ENCODE measurements at regions not wholly inside any gene's neighbourhood (a gene's known extent, or its start where the extent isn't known, plus 50 kb on each side); places are given as distances from the start of the nearest gene placed in this dataset.

GRCh38 chr10:78846760-78847159, 222.0 kb upstream of the ZMIZ1 start:
- no peaks in the 10 kb centered on the region for H3K36me3 ChIP-seq (ENCODE audit: control insufficient read depth, insufficient read depth, low read length)
- no CpG with 5 or more reads among the region's 7 CpGs for WGBS (ENCODE audit: insufficient coverage, low lambda C conversion rate)
- H3K4me1 ChIP-seq (ENCODE audit: control insufficient read depth, insufficient read depth, low read length): no peaks in the 10 kb centered on the region
- H3K27me3 ChIP-seq (ENCODE audit: control insufficient read depth, insufficient read depth, low read length): peaks cover 2% of the 10 kb centered on the region
- no peak overlapping the region for H3K4me3 ChIP-seq (ENCODE audit: low read length)
- no peaks in the 10 kb centered on the region for H3K9me3 ChIP-seq (ENCODE audit: control insufficient read depth, low read depth, low read length)
- H3K27ac ChIP-seq (ENCODE audit: low read length): no peak overlapping the region
- DNase-seq: no peak

- Histone ChIP-seq H3K27ac (ENCODE audit: low read length) (no peak overlapping the region), H3K4me3 (ENCODE audit: low read length) (no peak overlapping the region), H3K36me3 (ENCODE audit: control insufficient read depth, insufficient read depth, low read length) (no peaks in the 10 kb centered on the region), H3K4me1 (ENCODE audit: control insufficient read depth, insufficient read depth, low read length) (no peaks in the 10 kb centered on the region), H3K27me3 (ENCODE audit: control insufficient read depth, insufficient read depth, low read length) (peaks cover 2% of the 10 kb centered on the region), H3K9me3 (ENCODE audit: control insufficient read depth, low read depth, low read length) (no peaks in the 10 kb centered on the region)
- WGBS (ENCODE audit: insufficient coverage, low lambda C conversion rate): no CpG with 5 or more reads among the region's 5 CpGs
- DNase-seq: no peak
Measured at GRCh38 chr10:78847485-78847884, 221.3 kb upstream of the ZMIZ1 start.

DNA sequence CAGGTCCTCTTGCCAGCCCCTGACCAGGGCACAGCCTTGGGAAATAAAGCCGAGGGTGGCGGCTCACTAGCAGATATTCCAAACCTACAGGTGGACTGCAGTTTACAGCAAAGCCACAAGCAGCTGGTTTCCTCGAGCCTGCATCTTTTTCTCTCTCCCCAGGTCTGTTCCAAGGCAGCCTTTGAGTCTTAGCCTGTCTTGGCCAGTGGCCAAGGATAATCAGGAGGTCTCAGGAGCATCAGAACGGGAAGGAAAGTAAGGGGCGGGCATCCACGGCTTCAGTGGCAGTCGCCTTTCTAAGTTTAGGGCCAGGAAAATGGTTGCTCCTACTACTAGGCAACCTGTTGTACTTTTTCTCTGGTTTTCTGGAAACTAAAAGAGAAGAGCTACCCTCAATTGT, 219.7 kb upstream of the ZMIZ1 start:
- no peaks in the 10 kb centered on the region for H3K4me1 ChIP-seq (ENCODE audit: control insufficient read depth, insufficient read depth, low read length)
- no peak overlapping the region for H3K27ac ChIP-seq (ENCODE audit: low read length)
- no peaks in the 10 kb centered on the region for H3K9me3 ChIP-seq (ENCODE audit: control insufficient read depth, low read depth, low read length)
- H3K27me3 ChIP-seq (ENCODE audit: control insufficient read depth, insufficient read depth, low read length): peaks cover 2% of the 10 kb centered on the region
- WGBS (ENCODE audit: insufficient coverage, low lambda C conversion rate): 53% methylated on average over 3 of the region's 7 CpGs
- DNase-seq: no peak
- no peak overlapping the region for H3K4me3 ChIP-seq (ENCODE audit: low read length)
- no peaks in the 10 kb centered on the region for H3K36me3 ChIP-seq (ENCODE audit: control insufficient read depth, insufficient read depth, low read length)

GRCh38 chr10:78849731-78850130, 219.0 kb upstream of the ZMIZ1 start:
- H3K27me3 ChIP-seq (ENCODE audit: control insufficient read depth, insufficient read depth, low read length): peaks cover 2% of the 10 kb centered on the region
- no peaks in the 10 kb centered on the region for H3K36me3 ChIP-seq (ENCODE audit: control insufficient read depth, insufficient read depth, low read length)
- no peaks in the 10 kb centered on the region for H3K4me1 ChIP-seq (ENCODE audit: control insufficient read depth, insufficient read depth, low read length)
- no peak overlapping the region for H3K4me3 ChIP-seq (ENCODE audit: low read length)
- no peaks in the 10 kb centered on the region for H3K9me3 ChIP-seq (ENCODE audit: control insufficient read depth, low read depth, low read length)
- H3K27ac ChIP-seq (ENCODE audit: low read length): no peak overlapping the region
- DNase-seq: no peak
- WGBS (ENCODE audit: insufficient coverage, low lambda C conversion rate): no CpG with 5 or more reads among the region's 5 CpGs

DNA sequence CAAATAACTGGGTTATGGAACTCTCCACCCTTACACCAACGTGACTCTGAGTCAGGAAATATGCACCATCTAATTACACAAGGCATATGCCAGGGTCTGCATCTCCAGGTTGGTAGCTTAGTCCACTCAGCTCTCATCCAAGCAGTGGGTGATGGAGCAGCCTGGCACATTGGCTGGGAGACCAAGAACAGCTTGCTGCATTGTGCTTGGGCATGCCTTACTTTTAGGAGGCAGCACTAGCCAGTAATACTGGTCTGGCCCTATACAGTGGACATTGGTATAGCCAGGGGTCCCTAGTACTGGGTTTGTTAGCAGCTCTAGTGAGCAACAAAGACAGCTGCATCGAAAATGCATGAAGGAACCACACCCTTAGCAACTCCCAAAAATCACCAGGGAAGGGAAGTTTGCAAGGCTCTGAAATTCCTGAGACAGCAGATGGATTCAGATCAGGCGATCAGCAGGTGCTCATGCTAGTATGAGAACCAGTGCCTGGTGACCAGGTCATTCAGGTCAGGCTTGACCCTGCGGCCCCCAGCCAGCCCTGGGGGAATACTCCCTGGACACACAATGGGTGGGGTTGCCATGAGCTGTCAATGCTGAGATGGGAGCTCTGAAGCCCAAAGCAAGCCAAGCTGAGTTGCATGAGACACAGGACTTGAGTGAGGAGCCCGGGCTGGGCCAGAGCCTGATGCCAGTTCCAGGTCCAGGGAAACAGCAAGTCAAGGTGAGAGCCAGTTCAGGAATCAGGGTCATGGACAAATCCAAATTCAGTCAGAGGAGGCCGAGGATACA, 217.9 kb upstream of the ZMIZ1 start:
- Histone ChIP-seq H3K4me3 (ENCODE audit: low read length) (no peak overlapping the region), H3K4me1 (ENCODE audit: control insufficient read depth, insufficient read depth, low read length) (no peaks in the 10 kb centered on the region), H3K9me3 (ENCODE audit: control insufficient read depth, low read depth, low read length) (no peaks in the 10 kb centered on the region), H3K36me3 (ENCODE audit: control insufficient read depth, insufficient read depth, low read length) (no peaks in the 10 kb centered on the region), H3K27me3 (ENCODE audit: control insufficient read depth, insufficient read depth, low read length) (peaks cover 2% of the 10 kb centered on the region), H3K27ac (ENCODE audit: low read length) (no peak overlapping the region)
- WGBS (ENCODE audit: insufficient coverage, low lambda C conversion rate): no CpG with 5 or more reads among the region's 6 CpGs
- no peak for DNase-seq

DNA sequence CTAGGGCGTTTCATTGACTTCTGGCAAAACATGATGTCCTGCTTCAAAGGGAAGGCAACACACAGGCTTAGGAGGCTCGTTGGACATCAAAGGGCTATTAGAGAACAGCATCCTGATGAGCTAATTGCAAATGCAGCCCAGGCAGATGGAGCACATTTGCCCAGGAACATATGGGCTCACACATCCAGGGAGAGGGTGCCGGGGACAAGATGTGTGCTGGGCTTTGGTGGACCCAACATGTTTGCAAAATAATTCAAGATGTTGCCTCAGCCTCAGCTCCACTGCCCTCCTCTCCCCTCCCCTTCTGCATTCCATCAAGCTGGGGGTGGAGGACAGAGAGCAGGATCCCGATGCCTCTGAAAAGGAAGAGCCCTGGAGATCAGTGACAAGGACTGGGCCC, 217.1 kb upstream of the ZMIZ1 start:
- Histone ChIP-seq H3K27ac (ENCODE audit: low read length) (no peak overlapping the region), H3K4me3 (ENCODE audit: low read length) (no peak overlapping the region), H3K9me3 (ENCODE audit: control insufficient read depth, low read depth, low read length) (no peaks in the 10 kb centered on the region), H3K36me3 (ENCODE audit: control insufficient read depth, insufficient read depth, low read length) (no peaks in the 10 kb centered on the region), H3K4me1 (ENCODE audit: control insufficient read depth, insufficient read depth, low read length) (no peaks in the 10 kb centered on the region), H3K27me3 (ENCODE audit: control insufficient read depth, insufficient read depth, low read length) (no peaks in the 10 kb centered on the region)
- no peak for DNase-seq
- no CpG with 5 or more reads among the region's 4 CpGs for WGBS (ENCODE audit: insufficient coverage, low lambda C conversion rate)

- Histone ChIP-seq H3K27me3 (ENCODE audit: control insufficient read depth, insufficient read depth, low read length) (no peaks in the 10 kb centered on the region), H3K4me1 (ENCODE audit: control insufficient read depth, insufficient read depth, low read length) (no peaks in the 10 kb centered on the region), H3K27ac (ENCODE audit: low read length) (no peak overlapping the region), H3K4me3 (ENCODE audit: low read length) (no peak overlapping the region), H3K36me3 (ENCODE audit: control insufficient read depth, insufficient read depth, low read length) (no peaks in the 10 kb centered on the region), H3K9me3 (ENCODE audit: control insufficient read depth, low read depth, low read length) (no peaks in the 10 kb centered on the region)
- no peak for DNase-seq
- no CpG with 5 or more reads among the region's 9 CpGs for WGBS (ENCODE audit: insufficient coverage, low lambda C conversion rate)
Measured at GRCh38 chr10:78852466-78853240, 216.1 kb upstream of the ZMIZ1 start.

GRCh38 chr10:78853864-78854263, 214.9 kb upstream of the ZMIZ1 start:
- no peaks in the 10 kb centered on the region for H3K9me3 ChIP-seq (ENCODE audit: control insufficient read depth, low read depth, low read length)
- H3K27ac ChIP-seq (ENCODE audit: low read length): no peak overlapping the region
- H3K36me3 ChIP-seq (ENCODE audit: control insufficient read depth, insufficient read depth, low read length): no peaks in the 10 kb centered on the region
- H3K4me3 ChIP-seq (ENCODE audit: low read length): no peak overlapping the region
- H3K4me1 ChIP-seq (ENCODE audit: control insufficient read depth, insufficient read depth, low read length): no peaks in the 10 kb centered on the region
- WGBS (ENCODE audit: insufficient coverage, low lambda C conversion rate): no CpG with 5 or more reads among the region's 4 CpGs
- DNase-seq: no peak
- no peaks in the 10 kb centered on the region for H3K27me3 ChIP-seq (ENCODE audit: control insufficient read depth, insufficient read depth, low read length)

GRCh38 chr10:78856421-78856820, 212.3 kb upstream of the ZMIZ1 start:
- no peak for DNase-seq
- Histone ChIP-seq H3K4me1 (ENCODE audit: control insufficient read depth, insufficient read depth, low read length) (no peaks in the 10 kb centered on the region), H3K36me3 (ENCODE audit: control insufficient read depth, insufficient read depth, low read length) (no peaks in the 10 kb centered on the region), H3K4me3 (ENCODE audit: low read length) (no peak overlapping the region), H3K27me3 (ENCODE audit: control insufficient read depth, insufficient read depth, low read length) (peaks cover 4% of the 10 kb centered on the region), H3K27ac (ENCODE audit: low read length) (no peak overlapping the region), H3K9me3 (ENCODE audit: control insufficient read depth, low read depth, low read length) (no peaks in the 10 kb centered on the region)
- no CpG with 5 or more reads among the region's 1 CpG for WGBS (ENCODE audit: insufficient coverage, low lambda C conversion rate)

DNA sequence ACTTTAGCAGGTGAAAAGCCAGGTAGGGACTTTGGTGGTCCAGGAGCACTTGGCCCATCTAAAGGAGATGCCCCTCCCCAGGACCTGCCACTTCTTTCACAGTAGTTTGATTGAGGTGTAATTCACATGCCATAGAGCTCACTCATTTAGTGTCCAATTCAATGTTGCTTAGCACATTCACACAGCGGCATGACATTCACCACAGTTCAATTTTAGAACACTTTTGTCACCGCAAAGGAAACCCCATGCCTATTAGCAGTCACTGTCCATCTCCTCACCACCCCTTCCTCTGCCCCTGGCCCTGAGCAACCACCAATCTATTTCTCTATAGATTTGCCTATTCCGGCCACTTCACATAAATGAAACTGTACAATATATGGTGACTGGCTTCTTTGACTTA, 211.6 kb upstream of the ZMIZ1 start:
- no peak overlapping the region for H3K4me3 ChIP-seq (ENCODE audit: low read length)
- peaks cover 4% of the 10 kb centered on the region for H3K27me3 ChIP-seq (ENCODE audit: control insufficient read depth, insufficient read depth, low read length)
- H3K9me3 ChIP-seq (ENCODE audit: control insufficient read depth, low read depth, low read length): no peaks in the 10 kb centered on the region
- H3K4me1 ChIP-seq (ENCODE audit: control insufficient read depth, insufficient read depth, low read length): no peaks in the 10 kb centered on the region
- no CpG with 5 or more reads among the region's 3 CpGs for WGBS (ENCODE audit: insufficient coverage, low lambda C conversion rate)
- H3K27ac ChIP-seq (ENCODE audit: low read length): no peak overlapping the region
- H3K36me3 ChIP-seq (ENCODE audit: control insufficient read depth, insufficient read depth, low read length): no peaks in the 10 kb centered on the region
- DNase-seq: no peak
